Gastrocnemius medialis (tissue), 4 donors: ENCODE measurements at regions not wholly inside any gene's neighbourhood (a gene's known extent, or its start where the extent isn't known, plus 50 kb on each side); places are given as distances from the start of the nearest gene placed in this dataset.

Experiments used
- CTCF ChIP-seq, 5 experiments: fragments of 450-650 bp in 3 of 5; fragments of 200-600 bp in 2 of 5; sonication (generic) in 2 of 5; IDR thresholded peaks in 4 of 5; conservative IDR thresholded peaks in 1 of 5; 1 replicate in 4 of 5; 2 replicates in 1 of 5; pipeline ENCODE4 v1.5.1; 2016 to 2019; ENCODE audit warnings: antibody characterized with exemption in 5 of 5, mild to moderate bottlenecking in 3 of 5, moderate library complexity in 3 of 5
- POLR2A ChIP-seq, 2 donors: fragments of 450-650 bp; IDR thresholded peaks; one replicate each; pipeline ENCODE4 v1.6.1; 2017; ENCODE audit warnings: antibody characterized with exemption in 2 of 2, mild to moderate bottlenecking in 2 of 2, moderate library complexity in 2 of 2

GRCh38 chr6:169035385-169036240 lies 218.0 kb downstream of the THBS2 start:
- no peak for TF ChIP-seq CTCF (IDR thresholded peaks at IDR 0.05 in 4 of 5, conservative IDR thresholded peaks at IDR 0.05 in 1 of 5)
- no peak for TF ChIP-seq POLR2A (IDR thresholded peaks at IDR 0.05)
